HG02623 (cell line): ENCODE measurements at regions not wholly inside any gene's neighbourhood (a gene's known extent, or its start where the extent isn't known, plus 50 kb on each side); places are given as distances from the start of the nearest gene placed in this dataset.
"Not testable (repeated sequence)": the region's sequence is repeated elsewhere in the genome, so short reads cannot be mapped to it uniquely, and the experiment has no call there.

Experiments
- ATAC-seq: cut with Tn5 transposase; IDR thresholded peaks from one replicate; pipeline ENCODE4 v1.9.1; 2021; ENCODE audit warnings: moderate library complexity; ENCODE audit not compliant: unreplicated experiment

DNA sequence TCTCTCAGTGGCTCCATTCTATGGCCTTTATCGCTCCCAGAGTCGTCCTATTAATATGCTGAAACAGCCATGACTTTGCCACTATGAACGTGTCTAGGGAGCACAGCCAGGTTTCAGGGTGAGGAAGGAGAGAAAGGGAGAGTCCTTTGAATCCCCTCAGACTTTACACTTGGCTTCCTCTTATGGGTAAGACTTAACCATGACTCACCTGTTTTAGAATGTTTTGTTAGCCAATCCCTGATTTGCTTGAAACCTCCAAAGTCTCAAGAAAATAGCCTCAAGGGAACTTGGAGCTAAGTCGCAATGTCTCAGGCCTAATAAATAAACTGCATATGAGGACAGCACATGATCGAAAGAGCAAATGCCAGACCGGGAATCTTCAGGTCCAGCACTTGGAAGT lies 131.2 kb upstream of the RCN1 start:
- no peak for ATAC-seq

DNA sequence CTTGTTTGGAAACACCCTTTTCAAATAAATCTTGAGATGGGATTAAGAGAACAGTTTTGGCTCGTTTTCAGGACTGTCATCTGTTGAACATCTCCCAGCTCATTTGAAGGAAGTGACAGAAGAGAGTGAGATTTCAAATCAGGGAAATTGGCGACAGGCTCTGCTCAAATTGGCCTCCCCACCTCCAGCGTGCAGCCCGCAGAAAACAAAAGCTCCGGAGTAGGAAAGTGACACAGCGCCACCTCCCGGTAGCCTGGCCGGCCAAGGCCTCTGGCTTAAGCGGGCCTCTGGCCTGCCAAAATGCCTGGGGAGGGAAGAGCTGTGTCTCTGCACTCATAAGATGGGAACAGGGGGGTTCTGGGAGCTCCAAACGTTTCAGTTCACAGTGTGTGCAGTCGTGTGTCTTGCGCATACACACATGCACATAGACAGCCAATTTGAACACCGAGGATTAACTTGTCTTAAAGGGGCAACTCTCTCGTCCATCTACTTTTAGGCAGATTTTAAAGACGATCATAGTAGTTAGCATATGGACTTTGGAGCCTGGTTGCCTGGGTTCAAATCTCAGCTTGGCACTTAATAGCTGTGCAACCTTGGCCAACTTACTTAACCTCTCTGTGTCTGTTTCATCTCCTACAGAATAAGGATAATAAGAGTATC lies 132.7 kb upstream of the RCN1 start:
- ATAC-seq: peak; percentile 79

- no peak for ATAC-seq
These were observed 133.2 kb upstream of the RCN1 start for GRCh38 chr11:31957674-31958073.

GRCh38 chr11:31956310-31956709 lies 134.6 kb upstream of the RCN1 start:
- no peak for ATAC-seq

DNA sequence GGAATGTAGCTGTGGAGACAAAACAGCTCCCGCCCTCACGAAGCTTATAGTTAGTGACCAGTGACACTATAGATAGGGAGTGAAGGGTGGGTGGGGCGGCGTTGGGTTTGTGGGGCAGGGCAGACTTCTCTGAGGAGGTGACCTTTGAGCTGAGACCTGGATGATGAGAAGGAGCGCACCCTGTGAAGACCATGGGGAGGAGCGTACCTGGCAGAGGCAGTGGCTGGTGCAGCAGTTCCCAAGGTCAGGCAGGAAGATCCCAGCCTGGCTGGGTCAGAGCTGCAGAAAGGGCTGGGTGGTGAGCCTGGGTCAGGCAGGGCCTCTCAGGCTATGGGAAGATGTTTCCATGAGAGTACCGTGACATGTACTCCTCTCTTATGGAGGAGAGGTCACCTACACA lies 135.0 kb upstream of the RCN1 start:
- no peak for ATAC-seq

- ATAC-seq: no peak
These were observed 137.0 kb upstream of the RCN1 start for GRCh38 chr11:31953803-31954327.

- ATAC-seq: not testable (repeated sequence)
These were observed 138.6 kb upstream of the PAX6 start for GRCh38 chr11:31949733-31950200.

GRCh38 chr11:31947051-31947450 lies 135.9 kb upstream of the PAX6 start:
- ATAC-seq: no peak

DNA sequence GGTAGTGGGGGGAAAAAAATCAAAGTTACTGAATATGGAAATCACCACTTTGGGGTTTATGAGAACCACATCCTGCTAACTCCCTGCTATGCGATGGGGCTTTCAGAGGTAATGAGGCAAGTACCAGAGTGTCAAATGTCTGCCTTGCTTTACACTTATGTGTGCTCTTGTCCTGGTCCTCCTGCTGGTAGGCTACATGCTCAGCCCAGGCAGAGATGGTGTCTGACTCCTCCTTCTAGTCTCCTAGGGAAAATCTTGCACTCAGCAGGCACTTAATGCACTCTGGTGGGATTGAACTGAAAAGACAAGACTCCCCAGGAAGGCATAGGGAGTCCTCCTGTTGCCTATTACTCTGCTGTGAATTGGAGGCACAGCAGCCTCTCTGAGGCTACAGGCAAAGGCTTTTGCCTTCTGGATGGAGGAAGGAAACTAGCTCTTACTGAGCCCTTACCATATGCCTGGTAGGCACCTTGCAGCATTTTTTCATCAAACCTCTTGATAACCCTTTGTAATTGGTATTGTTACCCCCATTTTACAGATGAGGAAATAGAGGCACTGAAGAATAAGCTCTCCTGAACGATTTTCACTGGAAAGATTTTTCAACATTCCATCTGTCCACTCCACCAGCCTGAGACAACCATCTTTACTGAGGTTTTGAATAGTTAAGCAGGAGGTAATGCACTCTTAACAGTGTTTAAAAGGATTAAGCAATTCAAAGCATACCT lies 132.1 kb upstream of the PAX6 start:
- ATAC-seq: peak; percentile 99

DNA sequence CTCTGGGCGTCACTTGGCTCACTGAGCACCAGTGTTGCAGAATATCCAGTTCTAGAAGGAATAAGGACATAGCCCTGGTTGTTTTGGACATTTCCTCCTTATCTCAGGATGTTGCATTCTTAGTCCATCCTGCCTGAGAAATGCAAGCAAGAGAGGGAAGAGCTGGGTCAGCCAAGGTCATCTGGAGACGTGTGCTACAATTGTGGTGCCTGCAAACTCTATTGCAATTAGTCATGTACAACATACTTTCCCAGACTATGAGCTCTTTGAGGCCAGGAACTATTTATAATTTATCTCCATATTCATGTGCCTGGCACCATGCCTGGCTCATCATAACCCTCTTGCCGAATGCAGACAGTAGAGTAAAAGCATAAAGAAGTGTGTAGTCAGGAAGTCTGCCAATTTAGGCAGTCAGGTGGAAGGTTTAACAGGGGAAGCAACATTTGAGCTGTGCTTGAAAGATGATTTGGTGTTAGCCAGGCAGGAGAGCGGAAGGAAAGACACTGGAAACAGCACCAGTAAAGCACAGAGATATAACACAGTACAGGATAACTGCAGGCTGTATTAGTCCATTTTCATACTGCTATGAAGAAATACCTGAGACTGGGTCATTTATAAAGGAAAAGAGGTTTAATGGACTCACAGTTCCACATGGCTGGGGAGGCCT lies 129.4 kb upstream of the PAX6 start:
- ATAC-seq: no peak

DNA sequence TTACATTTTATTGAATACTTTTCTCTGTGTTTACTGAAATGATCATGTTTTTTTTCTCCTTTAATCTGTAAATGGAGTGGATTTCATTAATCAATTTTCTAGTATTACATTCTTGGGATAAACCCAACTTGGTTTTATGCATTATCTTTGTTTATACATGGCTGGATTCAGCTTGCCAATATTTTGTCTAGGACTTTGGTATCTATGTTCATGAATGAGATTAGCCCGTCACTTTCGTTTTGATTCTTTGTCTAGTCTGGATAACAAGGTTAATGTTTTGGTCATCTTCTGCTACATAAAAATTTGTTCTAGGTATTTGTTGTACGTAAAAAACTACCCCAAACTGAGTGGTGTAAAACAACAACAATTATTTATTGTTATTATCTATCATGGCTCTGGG lies 127.9 kb upstream of the PAX6 start:
- ATAC-seq: no peak

- no peak for ATAC-seq
These were observed 125.2 kb upstream of the PAX6 start for GRCh38 chr11:31936312-31936711.

GRCh38 chr11:31932879-31933278 lies 121.8 kb upstream of the PAX6 start:
- no peak for ATAC-seq

- no peak for ATAC-seq
These were observed 116.9 kb upstream of the PAX6 start for GRCh38 chr11:31927982-31928381.

DNA sequence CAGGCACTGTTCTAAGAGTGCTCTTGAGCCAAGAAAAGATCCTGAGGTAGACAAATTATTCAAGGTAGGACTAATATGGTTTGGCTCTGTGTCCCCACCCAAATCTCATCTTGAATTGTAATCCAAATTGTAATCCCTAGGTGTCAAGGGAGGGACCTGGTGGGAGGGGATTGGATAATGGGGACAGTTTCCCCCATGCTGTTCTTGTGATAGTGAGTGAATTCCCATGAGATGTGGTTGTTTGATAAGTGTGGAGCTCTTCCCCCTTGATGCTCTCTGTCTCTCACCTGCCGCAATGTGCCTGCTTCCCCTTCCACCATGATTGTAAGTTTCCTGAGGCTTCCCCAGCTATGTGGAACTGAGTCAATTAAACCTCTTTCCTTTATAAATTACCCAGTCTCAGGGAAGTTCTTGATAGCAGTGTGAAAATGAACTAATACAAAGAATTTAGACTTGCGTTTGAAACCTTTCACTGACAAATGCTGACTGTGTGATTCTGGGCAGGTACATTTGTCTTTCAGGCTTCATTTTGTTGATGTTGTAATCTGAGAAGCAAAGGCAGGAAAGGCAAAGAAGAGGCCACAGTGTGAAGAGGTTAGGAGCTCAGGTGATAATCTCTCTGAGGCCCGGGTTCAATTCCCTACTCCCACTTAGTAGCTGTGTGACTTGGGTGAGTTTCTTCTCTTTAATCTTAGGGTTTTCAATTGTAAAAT lies 115.8 kb upstream of the PAX6 start:
- no peak for ATAC-seq

DNA sequence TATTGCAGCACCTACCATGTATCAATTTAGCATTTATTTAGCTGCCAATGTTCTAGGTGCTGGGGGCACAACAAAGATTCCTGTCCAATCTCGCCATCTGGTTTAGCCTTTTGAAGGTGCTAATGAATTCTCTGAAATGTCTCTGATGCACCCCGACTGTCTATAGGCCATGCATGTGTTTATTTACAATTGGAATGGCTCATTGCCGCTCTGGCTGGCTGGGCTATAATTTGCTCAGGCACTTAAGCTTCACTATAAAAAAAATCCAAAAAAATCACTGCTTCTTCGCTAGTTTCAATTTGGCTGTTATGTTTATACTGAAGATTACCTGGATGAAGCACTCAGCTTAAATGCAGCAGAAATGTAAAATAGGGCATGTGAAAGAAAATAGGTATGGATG lies 115.0 kb upstream of the PAX6 start:
- ATAC-seq: no peak

- ATAC-seq: peak; percentile 68
These were observed 111.3 kb upstream of the PAX6 start for GRCh38 chr11:31922450-31922849.

DNA sequence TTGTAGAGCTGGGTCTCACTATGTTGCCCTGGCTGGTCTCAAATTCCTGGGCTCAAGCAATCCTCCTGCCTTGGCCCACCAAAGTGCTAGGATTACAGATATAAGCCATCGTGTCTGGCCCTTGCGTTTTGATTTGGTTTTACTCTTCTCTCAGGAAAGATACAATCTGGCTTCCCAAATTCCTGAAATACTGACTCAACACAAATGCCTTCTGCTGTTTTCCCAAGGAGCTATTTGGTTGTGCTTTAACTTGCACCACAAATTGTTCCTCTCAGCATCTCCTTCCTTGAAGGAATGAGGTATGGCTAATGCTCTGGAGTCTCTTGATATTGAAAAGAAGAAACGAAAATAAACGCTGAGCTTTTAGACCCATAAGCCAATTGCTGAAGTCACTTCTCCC lies 110.0 kb upstream of the PAX6 start:
- no peak for ATAC-seq

- no peak for ATAC-seq
These were observed 108.1 kb upstream of the PAX6 start for GRCh38 chr11:31919175-31919574.

DNA sequence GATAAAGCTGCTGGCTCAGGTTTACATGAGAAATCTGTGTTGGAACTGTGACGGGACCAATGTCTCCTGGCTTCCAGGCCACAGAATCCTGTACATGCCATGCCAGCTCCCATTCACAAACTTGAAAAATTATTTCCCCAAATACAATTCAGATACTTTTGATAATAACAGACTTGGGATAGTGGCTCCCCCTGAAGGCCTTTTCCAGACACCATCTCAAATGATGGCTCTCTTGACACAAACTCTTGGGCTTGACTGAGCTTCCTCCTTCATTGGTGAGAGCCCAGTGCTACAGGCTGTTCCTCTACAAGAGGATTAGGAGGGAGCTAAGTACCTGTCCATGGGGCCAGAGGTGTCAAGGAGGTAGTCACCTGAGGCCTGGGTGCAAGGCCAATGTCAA lies 104.7 kb upstream of the PAX6 start:
- ATAC-seq: no peak

DNA sequence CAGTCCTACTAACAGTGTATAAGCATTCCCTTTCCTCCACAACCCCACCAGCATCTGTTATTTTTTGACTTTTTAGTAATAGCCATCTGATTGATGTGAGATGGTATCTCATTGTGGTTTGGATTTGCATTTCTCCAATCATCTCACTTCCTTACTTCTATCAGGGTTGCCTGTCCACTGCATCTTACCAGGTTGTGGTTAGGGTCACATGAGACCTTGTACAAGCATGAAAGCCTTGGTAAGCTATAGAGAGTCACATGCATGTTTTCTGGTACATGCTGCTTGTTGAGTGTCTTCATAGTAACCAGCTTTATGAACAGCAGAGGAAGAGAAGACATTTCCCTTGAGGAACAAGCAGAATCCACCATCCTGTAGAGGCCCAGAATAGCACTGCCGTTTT lies 102.9 kb upstream of the PAX6 start:
- no peak for ATAC-seq
